PFSK-1 (cell line): ENCODE measurements at regions not wholly inside any gene's neighbourhood (a gene's known extent, or its start where the extent isn't known, plus 50 kb on each side); places are given as distances from the start of the nearest gene placed in this dataset.

ENCODE experiments used
- POLR2AphosphoS5 ChIP-seq: IDR thresholded peaks from 2 replicates; pipeline ENCODE4 v1.6.1; 2012; ENCODE audit warnings: low read depth, mild to moderate bottlenecking, control low read depth, low read length, moderate library complexity
- TAF1 ChIP-seq: IDR thresholded peaks from 2 replicates; pipeline ENCODE4 v1.6.1; 2012; ENCODE audit warnings: low read length, control low read depth, borderline replicate concordance; ENCODE audit not compliant: insufficient read depth
- TF ChIP-seq, protein P1 (sequence below), 2 experiments: IDR thresholded peaks; 2 replicates each; pipeline versions ENCODE4 v1.6.1 to v1.8.0; 2011 to 2012; ENCODE audit warnings: low read depth in 2 of 2, low read length in 2 of 2, control low read depth in 1 of 2, inconsistent platforms in 1 of 2, mild to moderate bottlenecking in 1 of 2, moderate library complexity in 1 of 2; ENCODE audit not compliant: insufficient read depth in 1 of 2

DNA sequence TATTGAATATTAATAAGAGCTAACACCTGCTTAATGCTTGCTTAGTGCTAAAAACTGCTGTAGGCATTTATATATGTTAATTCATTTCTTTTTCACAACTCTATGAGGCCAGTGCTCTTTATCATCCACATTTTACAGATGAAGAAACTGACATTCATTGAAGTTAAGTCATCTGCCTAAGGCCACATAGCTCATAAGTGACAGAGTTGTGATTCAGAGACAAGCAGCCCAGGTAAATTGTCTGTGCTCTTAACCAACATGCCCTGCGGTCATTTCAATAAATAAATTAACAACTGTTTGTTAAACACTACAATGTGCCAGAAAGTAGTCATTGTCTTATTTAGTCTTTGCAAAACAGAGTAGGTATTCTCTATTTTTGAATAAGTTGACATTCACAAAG lies 1354.4 kb upstream of the C9orf72 start:
- TF ChIP-seq TAF1 (no peak), POLR2AphosphoS5 (no peak)
- TF ChIP-seq, protein P1, sequence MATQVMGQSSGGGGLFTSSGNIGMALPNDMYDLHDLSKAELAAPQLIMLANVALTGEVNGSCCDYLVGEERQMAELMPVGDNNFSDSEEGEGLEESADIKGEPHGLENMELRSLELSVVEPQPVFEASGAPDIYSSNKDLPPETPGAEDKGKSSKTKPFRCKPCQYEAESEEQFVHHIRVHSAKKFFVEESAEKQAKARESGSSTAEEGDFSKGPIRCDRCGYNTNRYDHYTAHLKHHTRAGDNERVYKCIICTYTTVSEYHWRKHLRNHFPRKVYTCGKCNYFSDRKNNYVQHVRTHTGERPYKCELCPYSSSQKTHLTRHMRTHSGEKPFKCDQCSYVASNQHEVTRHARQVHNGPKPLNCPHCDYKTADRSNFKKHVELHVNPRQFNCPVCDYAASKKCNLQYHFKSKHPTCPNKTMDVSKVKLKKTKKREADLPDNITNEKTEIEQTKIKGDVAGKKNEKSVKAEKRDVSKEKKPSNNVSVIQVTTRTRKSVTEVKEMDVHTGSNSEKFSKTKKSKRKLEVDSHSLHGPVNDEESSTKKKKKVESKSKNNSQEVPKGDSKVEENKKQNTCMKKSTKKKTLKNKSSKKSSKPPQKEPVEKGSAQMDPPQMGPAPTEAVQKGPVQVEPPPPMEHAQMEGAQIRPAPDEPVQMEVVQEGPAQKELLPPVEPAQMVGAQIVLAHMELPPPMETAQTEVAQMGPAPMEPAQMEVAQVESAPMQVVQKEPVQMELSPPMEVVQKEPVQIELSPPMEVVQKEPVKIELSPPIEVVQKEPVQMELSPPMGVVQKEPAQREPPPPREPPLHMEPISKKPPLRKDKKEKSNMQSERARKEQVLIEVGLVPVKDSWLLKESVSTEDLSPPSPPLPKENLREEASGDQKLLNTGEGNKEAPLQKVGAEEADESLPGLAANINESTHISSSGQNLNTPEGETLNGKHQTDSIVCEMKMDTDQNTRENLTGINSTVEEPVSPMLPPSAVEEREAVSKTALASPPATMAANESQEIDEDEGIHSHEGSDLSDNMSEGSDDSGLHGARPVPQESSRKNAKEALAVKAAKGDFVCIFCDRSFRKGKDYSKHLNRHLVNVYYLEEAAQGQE (IDR thresholded peaks at IDR 0.05; ENCODE audit: insufficient read depth in 1 of 2, low read depth in 2 of 2, low read length in 2 of 2) = no peak
